ENCODE measurements at regions not wholly inside any gene's neighbourhood (a gene's known extent, or its start where the extent isn't known, plus 50 kb on each side); places are given as distances from the start of the nearest gene placed in this dataset.

- whole genome bisulfite sequencing, 3 donors: 64 to 70% (median 66%) methylated on average over 6 of the region's 6 CpGs
- DNase-seq (no peak), ATAC-seq (no peak)
- intact Hi-C loops (cut with DNase I): no loop called here
- no peaks in the 10 kb centered on the region for H3K4me1 ChIP-seq
- H3K36me3 ChIP-seq (ENCODE audit: insufficient read depth in 1 of 2, low read depth in 1 of 2): no peaks in the 10 kb centered on the region
- H3K27ac ChIP-seq: no peak overlapping the region
- no peak overlapping the region for H3K4me3 ChIP-seq
- no peak for TF ChIP-seq CTCF (IDR thresholded peaks at IDR 0.05)
- no peaks in the 10 kb centered on the region for H3K27me3 ChIP-seq (ENCODE audit: insufficient read depth in 3 of 3, low read length in 2 of 3)
- no peaks in the 10 kb centered on the region for H3K9me3 ChIP-seq
These were observed 542.6 kb upstream of the COX7C start for GRCh38 chr5:86075139-86075538.

- DNase-seq (no peak), ATAC-seq (no peak)
- no peak overlapping the region for H3K4me3 ChIP-seq
- H3K9me3 ChIP-seq: no peaks in the 10 kb centered on the region
- no peak for TF ChIP-seq CTCF (IDR thresholded peaks at IDR 0.05)
- no peaks in the 10 kb centered on the region for H3K27me3 ChIP-seq (ENCODE audit: insufficient read depth in 3 of 3, low read length in 2 of 3)
- no peaks in the 10 kb centered on the region for H3K4me1 ChIP-seq
- no peaks in the 10 kb centered on the region for H3K36me3 ChIP-seq (ENCODE audit: insufficient read depth in 1 of 2, low read depth in 1 of 2)
- intact Hi-C loops (cut with DNase I): no loop called here
- 64 to 72% (median 69%) methylated on average over 1 of the region's 1 CpG for WGBS, 3 donors
- H3K27ac ChIP-seq: no peak overlapping the region
These were observed 522.6 kb upstream of the COX7C start for GRCh38 chr5:86095092-86095491.

DNA sequence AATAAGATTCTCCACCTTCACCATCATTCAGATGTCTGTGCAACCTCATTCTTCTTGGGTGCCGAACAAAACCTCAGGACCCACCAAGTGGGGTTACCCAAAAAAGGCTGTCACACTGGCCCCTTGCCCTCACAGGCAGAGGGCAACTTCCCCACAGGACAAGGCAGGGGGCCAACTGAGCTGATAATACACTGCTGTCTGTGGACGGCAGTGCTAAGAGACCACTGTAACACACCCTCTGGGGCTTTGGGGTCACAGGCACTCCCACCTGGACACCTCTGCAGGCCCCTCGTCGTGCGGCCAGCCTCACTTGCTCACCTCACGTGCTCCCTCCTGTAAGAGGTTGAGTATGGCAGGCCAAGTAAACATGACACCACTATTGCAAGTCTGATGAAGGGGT, 515.8 kb upstream of the COX7C start:
- no peaks in the 10 kb centered on the region for H3K4me1 ChIP-seq
- no peak overlapping the region for H3K4me3 ChIP-seq
- intact Hi-C loops (cut with DNase I): no loop called here
- H3K9me3 ChIP-seq: no peaks in the 10 kb centered on the region
- no peak for TF ChIP-seq CTCF (IDR thresholded peaks at IDR 0.05)
- WGBS, 3 donors: 66 to 73% (median 72%) methylated on average over 6 of the region's 6 CpGs
- no peak overlapping the region for H3K27ac ChIP-seq
- ATAC-seq (no peak), DNase-seq (no peak)
- H3K27me3 ChIP-seq (ENCODE audit: insufficient read depth in 3 of 3, low read length in 2 of 3): no peaks in the 10 kb centered on the region
- H3K36me3 ChIP-seq (ENCODE audit: insufficient read depth in 1 of 2, low read depth in 1 of 2): no peaks in the 10 kb centered on the region

GRCh38 chr5:86108825-86109224, 508.9 kb upstream of the COX7C start:
- no peak overlapping the region for H3K27ac ChIP-seq
- DNase-seq (no peak), ATAC-seq (no peak)
- intact Hi-C loops (cut with DNase I): no loop called here
- H3K4me1 ChIP-seq: no peaks in the 10 kb centered on the region
- H3K4me3 ChIP-seq: no peak overlapping the region
- H3K36me3 ChIP-seq (ENCODE audit: insufficient read depth in 1 of 2, low read depth in 1 of 2): no peaks in the 10 kb centered on the region
- no peaks in the 10 kb centered on the region for H3K9me3 ChIP-seq
- TF ChIP-seq CTCF (IDR thresholded peaks at IDR 0.05): no peak
- 76 to 80% (median 78%) methylated on average over 6 of the region's 6 CpGs for WGBS, 3 donors
- no peaks in the 10 kb centered on the region for H3K27me3 ChIP-seq (ENCODE audit: insufficient read depth in 3 of 3, low read length in 2 of 3)

DNA sequence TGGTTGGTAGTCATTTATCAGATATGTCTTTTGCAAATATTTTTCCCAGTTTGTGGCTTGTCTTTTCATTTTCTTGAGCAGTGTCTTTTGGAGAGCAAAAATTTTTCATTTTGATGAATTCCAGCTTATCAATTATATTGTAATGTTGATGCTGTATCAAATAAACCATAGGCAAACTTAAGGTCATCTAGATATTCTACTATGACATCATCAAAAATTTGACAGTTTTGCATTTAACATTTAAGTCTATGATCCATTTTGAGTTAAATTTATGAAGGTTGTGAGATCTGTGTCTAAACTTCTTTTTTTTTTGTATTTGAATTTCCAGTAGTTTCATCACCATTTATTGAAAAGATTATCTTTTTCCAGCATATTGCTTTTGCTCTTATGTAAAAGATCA, 505.5 kb upstream of the COX7C start:
- Histone ChIP-seq H3K4me3 (no peak overlapping the region), H3K9me3 (no peaks in the 10 kb centered on the region), H3K27me3 (ENCODE audit: insufficient read depth in 3 of 3, low read length in 2 of 3) (no peaks in the 10 kb centered on the region), H3K27ac (no peak overlapping the region), H3K4me1 (no peaks in the 10 kb centered on the region), H3K36me3 (ENCODE audit: insufficient read depth in 1 of 2, low read depth in 1 of 2) (no peaks in the 10 kb centered on the region)
- no peak for TF ChIP-seq CTCF (IDR thresholded peaks at IDR 0.05)
- DNase-seq: no peak
- no peak for ATAC-seq
- intact Hi-C loops (cut with DNase I): no loop called here

Data from psoas muscle (tissue), 7 donors.